PC-9 (cell line): ENCODE measurements at regions not wholly inside any gene's neighbourhood (a gene's known extent, or its start where the extent isn't known, plus 50 kb on each side); places are given as distances from the start of the nearest gene placed in this dataset.

Source experiments
- BruUV-seq: library from RNA; stranded (reverse); fragments of 400-500 nt; replicated peaks from 2 replicates; lab custom pipeline; 2021; lab: Mats Ljungman, UMichigan
- CTCF ChIA-PET: fragments of 300-600 bp; sonication (Branson Sonifier 250); formaldehyde crosslinking; loops from one replicate; lab custom pipeline; 2022; ENCODE audit warnings: antibody characterized with exemption; lab: Charles Lee
- POLR2A ChIA-PET: fragments of 300-600 bp; sonication (Branson Sonifier 250); formaldehyde crosslinking; loops from one replicate; lab custom pipeline; 2022; ENCODE audit warnings: antibody characterized with exemption; ENCODE audit not compliant: unreplicated experiment; lab: Charles Lee
- DNase-seq, 2 experiments: peaks; one replicate each; pipeline versions ENCODE4 v3.0.0 to v3.0.0-alpha.2; 2015 to 2022; ENCODE audit warnings: mixed read lengths in 1 of 2
- H2AFZ ChIP-seq: fragments of 200-600 bp; sonication (generic); 2 replicates; pipeline ENCODE4 v1.8.1; 2017; ENCODE audit warnings: antibody characterized with exemption
- H3F3A ChIP-seq: fragments of 200-600 bp; sonication (generic); 2 replicates; pipeline ENCODE4 v1.8.1; 2017; ENCODE audit warnings: antibody characterized with exemption, mild to moderate bottlenecking, low read depth; ENCODE audit not compliant: insufficient read depth
- H3K27ac ChIP-seq: fragments of 200-600 bp; sonication (generic); 2 replicates; pipeline ENCODE4 v1.6.1; 2016; ENCODE audit warnings: mixed run types
- H3K27me3 ChIP-seq: fragments of 200-600 bp; sonication (generic); 2 replicates; pipeline ENCODE4 v1.6.1; 2016; ENCODE audit warnings: low read depth, mixed run types; ENCODE audit not compliant: insufficient read depth
- H3K36me3 ChIP-seq: fragments of 200-600 bp; sonication (generic); 2 replicates; pipeline ENCODE4 v1.6.1; 2016; ENCODE audit warnings: low read depth, mixed run types
- H3K4me1 ChIP-seq: fragments of 200-600 bp; sonication (generic); replicated peaks from 2 replicates; pipeline ENCODE4 v1.6.1; 2016; ENCODE audit warnings: mixed run types; ENCODE audit not compliant: insufficient read depth
- H3K4me2 ChIP-seq: fragments of 200-600 bp; sonication (generic); 2 replicates; pipeline ENCODE4 v1.6.1; 2017; ENCODE audit warnings: mixed run types
- H3K4me3 ChIP-seq: fragments of 200-600 bp; sonication (generic); 2 replicates; pipeline ENCODE4 v1.6.1; 2016; ENCODE audit warnings: mixed run types
- H3K79me2 ChIP-seq: fragments of 200-600 bp; sonication (generic); 2 replicates; pipeline ENCODE4 v1.6.1; 2017; ENCODE audit warnings: low read depth, mixed run types
- H3K9me2 ChIP-seq: fragments of 200-600 bp; sonication (generic); 2 replicates; pipeline ENCODE4 v1.8.1; 2017; ENCODE audit warnings: mild to moderate bottlenecking; ENCODE audit not compliant: insufficient read depth
- H3K9me3 ChIP-seq: fragments of 200-600 bp; sonication (generic); 2 replicates; pipeline ENCODE4 v1.8.1; 2016; ENCODE audit warnings: low read depth; ENCODE audit not compliant: insufficient read depth
- H4K20me1 ChIP-seq: fragments of 200-600 bp; sonication (generic); 2 replicates; pipeline ENCODE4 v1.8.1; 2017; ENCODE audit not compliant: insufficient read depth
- CTCF ChIP-seq: fragments of 200-600 bp; sonication (generic); conservative IDR thresholded peaks from 2 replicates; pipeline ENCODE4 v1.6.1; 2017; ENCODE audit warnings: mixed run types, antibody characterized with exemption, mild to moderate bottlenecking, moderate library complexity
- EZH2 ChIP-seq: fragments of 200-600 bp; sonication (generic); IDR thresholded peaks from 2 replicates; pipeline ENCODE4 v1.8.0; 2017; ENCODE audit warnings: antibody characterized with exemption, low read depth
- intact Hi-C: fragments of 100-400 bp; cut with micrococcal nuclease; formaldehyde crosslinking; loops from one replicate; pipeline ENCODE4 v1.10.0; 2022; ENCODE audit not compliant: unreplicated experiment

- H3K4me2 ChIP-seq: no peak overlapping the region
- H3K27me3 ChIP-seq: peaks cover 48% of the 10 kb centered on the region
- H4K20me1 ChIP-seq: no peaks in the 10 kb centered on the region
- ChIA-PET CTCF (no interaction called here), POLR2A (no interaction called here)
- H3K36me3 ChIP-seq: no peaks in the 10 kb centered on the region
- H2AFZ ChIP-seq: no peak overlapping the region
- no peaks in the 10 kb centered on the region for H3K9me3 ChIP-seq
- BruUV-seq: no TSS peak
- H3K27ac ChIP-seq: no peak overlapping the region
- no peaks in the 10 kb centered on the region for H3K79me2 ChIP-seq
- intact Hi-C loops: no loop called here
- no peaks in the 10 kb centered on the region for H3K4me1 ChIP-seq
- no peak overlapping the region for H3K4me3 ChIP-seq
- no peak for DNase-seq
- TF ChIP-seq EZH2 (no peak), CTCF (no peak)
- no peaks in the 10 kb centered on the region for H3K9me2 ChIP-seq
- no peaks in the 10 kb centered on the region for H3F3A ChIP-seq
These were observed 55.6 kb upstream of the CECR2 start for GRCh38 chr22:17313626-17314025.

- H3K9me2 ChIP-seq: no peaks in the 10 kb centered on the region
- H3K79me2 ChIP-seq: no peaks in the 10 kb centered on the region
- H2AFZ ChIP-seq: no peak overlapping the region
- H4K20me1 ChIP-seq: no peaks in the 10 kb centered on the region
- H3K36me3 ChIP-seq: no peaks in the 10 kb centered on the region
- no peak overlapping the region for H3K4me3 ChIP-seq
- H3F3A ChIP-seq: no peaks in the 10 kb centered on the region
- TF ChIP-seq CTCF (no peak), EZH2 (no peak)
- no peak overlapping the region for H3K27ac ChIP-seq
- H3K4me2 ChIP-seq: no peak overlapping the region
- ChIA-PET CTCF (no interaction called here), POLR2A (no interaction called here)
- H3K9me3 ChIP-seq: no peaks in the 10 kb centered on the region
- intact Hi-C loops: no loop called here
- no peaks in the 10 kb centered on the region for H3K4me1 ChIP-seq
- no TSS peak for BruUV-seq
- no peak for DNase-seq
- peaks cover 40% of the 10 kb centered on the region for H3K27me3 ChIP-seq
These were observed 61.7 kb upstream of the CECR2 start for GRCh38 chr22:17307566-17307965.

GRCh38 chr22:17305076-17305475, 64.2 kb upstream of the CECR2 start:
- Histone ChIP-seq H3K4me2 (no peak overlapping the region), H3K27ac (no peak overlapping the region), H3K9me2 (no peaks in the 10 kb centered on the region), H2AFZ (no peak overlapping the region), H3K4me3 (no peak overlapping the region), H3F3A (no peaks in the 10 kb centered on the region), H3K4me1 (no peaks in the 10 kb centered on the region), H3K27me3 (peaks cover 29% of the 10 kb centered on the region), H3K36me3 (no peaks in the 10 kb centered on the region), H3K9me3 (no peaks in the 10 kb centered on the region), H4K20me1 (no peaks in the 10 kb centered on the region), H3K79me2 (no peaks in the 10 kb centered on the region)
- ChIA-PET POLR2A (interaction anchor here (0.6 kb wide), 1 partner anchor 142 kb away, joined by 5 read pairs; no protein-coding TSS in a partner anchor), CTCF (no interaction called here)
- intact Hi-C loops: no loop called here
- no peak for DNase-seq
- no TSS peak for BruUV-seq
- TF ChIP-seq EZH2 (no peak), CTCF (no peak)
